ENCODE measurements at regions not wholly inside any gene's neighbourhood (a gene's known extent, or its start where the extent isn't known, plus 50 kb on each side); places are given as distances from the start of the nearest gene placed in this dataset.
"Not testable (repeated sequence)": the region's sequence is repeated elsewhere in the genome, so short reads cannot be mapped to it uniquely, and the experiment has no call there.

DNA sequence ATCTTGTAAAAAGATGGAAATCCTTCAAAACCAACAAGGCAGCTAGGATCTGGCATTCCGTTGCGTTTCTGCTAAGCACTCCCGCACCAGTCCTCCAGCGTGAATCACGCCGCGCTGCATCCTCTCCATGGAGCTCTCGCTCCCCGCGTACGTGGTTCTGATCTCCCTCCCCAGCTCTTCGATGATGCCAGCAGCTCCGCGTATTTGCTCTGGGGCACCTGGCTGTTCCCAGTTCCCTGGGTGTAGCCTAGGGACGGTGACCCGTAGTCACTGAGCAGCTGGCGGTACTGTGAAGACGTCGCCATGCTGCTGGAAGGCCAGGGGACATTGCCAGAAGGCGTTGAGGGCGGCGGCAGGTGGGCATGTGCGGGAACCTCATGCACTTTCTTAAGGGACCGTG lies 407.5 kb downstream of the RNF144A start:
- DNase-seq: no peak

- no peak for DNase-seq
These were observed 408.0 kb downstream of the RNF144A start for GRCh38 chr2:7325186-7325585.

DNA sequence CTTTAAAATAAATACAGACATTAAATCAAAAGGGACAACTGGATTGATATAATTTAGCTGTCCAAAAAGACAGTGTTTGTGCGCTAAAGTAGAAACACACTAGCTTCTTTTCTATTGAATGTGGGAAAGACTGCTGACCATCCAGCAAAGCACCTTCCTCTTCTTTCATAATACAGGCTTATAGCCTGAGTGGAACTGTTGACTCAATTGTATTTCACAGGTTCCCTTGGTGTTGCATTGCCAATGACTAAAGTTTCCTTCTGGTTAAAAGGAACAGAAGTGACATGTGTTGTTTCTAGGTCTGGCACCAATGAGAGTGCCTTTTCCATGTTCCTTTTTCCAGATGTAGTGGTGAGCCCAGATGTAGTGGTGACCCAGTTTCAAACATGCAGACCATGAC lies 412.3 kb downstream of the RNF144A start:
- DNase-seq: no peak

- no peak for DNase-seq
These were observed 416.1 kb downstream of the RNF144A start for GRCh38 chr2:7333189-7333765.

- DNase-seq: no peak
These were observed 416.8 kb downstream of the RNF144A start for GRCh38 chr2:7333960-7334493.

GRCh38 chr2:7338961-7339360 lies 421.7 kb downstream of the RNF144A start:
- DNase-seq: no peak

DNA sequence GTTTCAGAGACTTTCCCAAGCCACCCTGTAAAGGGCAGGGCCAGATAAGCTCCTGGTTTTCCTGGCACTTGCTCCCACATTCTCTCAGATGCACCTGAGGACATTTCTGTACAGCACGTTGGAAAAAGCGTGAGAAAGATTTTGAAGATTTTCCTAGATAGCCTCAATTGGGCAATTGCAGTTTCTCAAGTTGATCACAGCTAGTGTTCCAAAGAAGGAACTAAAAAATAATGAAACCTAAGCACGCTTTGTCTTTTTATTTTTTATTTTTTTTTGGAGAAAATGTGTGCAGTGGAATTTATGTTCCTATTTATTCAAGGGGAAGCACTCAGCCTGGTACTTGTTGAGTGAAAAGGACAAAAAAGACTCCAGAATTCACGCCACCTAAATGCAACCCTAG lies 429.1 kb downstream of the RNF144A start:
- no peak for DNase-seq

GRCh38 chr2:7348761-7349160 lies 431.5 kb downstream of the RNF144A start:
- DNase-seq: no peak

DNA sequence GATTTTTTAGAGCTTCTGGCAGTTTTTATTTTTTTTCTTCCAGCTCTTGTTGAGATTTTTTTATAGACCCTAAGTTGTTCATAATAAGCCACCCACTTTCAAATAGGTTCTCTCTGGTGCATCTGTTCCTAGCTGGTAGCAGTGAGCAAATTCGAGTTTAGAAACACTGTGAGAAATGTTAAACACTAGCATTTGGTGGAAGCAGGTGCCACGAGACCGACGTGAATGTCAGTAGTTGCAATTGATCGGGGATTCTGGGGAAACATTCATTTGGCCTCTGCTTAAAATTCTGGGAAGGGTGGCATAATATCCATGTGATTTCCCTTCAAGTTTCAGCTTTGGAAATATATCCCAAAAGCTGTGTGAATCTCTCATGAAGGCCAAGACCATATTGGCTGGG lies 435.0 kb downstream of the RNF144A start:
- DNase-seq: no peak

DNA sequence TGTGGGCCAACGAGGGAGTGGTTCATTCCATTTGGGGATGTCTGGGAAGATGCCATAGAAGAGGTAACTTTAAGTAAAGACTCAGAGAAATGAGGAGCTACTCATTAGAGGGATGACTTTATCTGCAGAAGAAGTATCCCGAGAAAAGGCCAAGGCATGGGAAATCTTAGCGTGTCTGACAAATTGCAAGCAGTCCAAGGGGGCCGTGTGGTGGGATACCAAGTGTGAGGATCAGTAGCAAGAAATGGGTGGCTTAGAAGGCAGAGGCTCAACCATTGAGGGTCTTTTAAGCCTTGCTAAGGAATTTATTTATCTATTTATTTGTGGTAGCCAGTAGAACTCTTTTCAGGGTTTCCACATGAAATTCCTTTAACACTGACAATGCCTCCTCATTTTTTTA lies 436.4 kb downstream of the RNF144A start:
- DNase-seq: no peak

- DNase-seq: no peak
These were observed 438.6 kb downstream of the RNF144A start for GRCh38 chr2:7355781-7356180.

DNA sequence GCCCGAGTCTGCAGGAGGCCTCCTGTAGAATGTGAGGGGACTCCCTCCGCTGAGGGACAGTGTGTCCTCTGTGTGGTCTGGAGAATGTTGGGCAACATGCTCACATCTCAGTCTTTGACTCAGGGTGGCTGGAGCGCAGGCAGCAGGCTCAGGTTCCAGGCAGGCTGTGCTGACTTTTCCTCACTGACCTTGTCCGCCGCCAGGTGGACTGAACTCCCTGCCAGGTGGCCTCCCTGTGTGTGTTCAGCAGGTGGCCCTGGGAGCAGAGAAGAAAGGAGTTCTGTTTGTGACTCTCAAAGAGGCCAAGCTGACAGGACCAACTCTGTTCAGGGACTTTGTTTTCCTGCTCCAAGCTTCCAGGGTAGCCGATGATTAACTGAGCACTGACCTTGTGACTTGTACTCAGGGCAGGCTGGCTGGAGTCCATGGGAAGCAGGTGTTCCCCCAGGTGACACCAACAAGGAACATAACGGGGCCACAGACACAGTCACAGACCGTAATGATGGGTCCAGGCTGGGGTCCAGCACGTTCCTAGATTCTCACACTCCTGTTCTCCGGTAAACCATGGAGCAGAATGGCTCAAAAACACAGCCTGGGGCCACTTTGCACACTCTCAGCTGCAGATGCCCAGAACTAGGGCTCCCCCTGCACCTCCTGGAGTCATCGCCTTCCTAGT lies 439.8 kb downstream of the RNF144A start:
- DNase-seq: no peak

GRCh38 chr2:7357993-7358392 lies 440.8 kb downstream of the RNF144A start:
- no peak for DNase-seq

- DNase-seq: no peak
These were observed 441.7 kb downstream of the RNF144A start for GRCh38 chr2:7358865-7359447.

- DNase-seq: no peak
These were observed 446.7 kb downstream of the RNF144A start for GRCh38 chr2:7363906-7364305.

- DNase-seq: no peak
These were observed 451.0 kb downstream of the RNF144A start for GRCh38 chr2:7368211-7368610.

GRCh38 chr2:7373156-7373555 lies 455.9 kb downstream of the RNF144A start:
- DNase-seq: no peak

DNA sequence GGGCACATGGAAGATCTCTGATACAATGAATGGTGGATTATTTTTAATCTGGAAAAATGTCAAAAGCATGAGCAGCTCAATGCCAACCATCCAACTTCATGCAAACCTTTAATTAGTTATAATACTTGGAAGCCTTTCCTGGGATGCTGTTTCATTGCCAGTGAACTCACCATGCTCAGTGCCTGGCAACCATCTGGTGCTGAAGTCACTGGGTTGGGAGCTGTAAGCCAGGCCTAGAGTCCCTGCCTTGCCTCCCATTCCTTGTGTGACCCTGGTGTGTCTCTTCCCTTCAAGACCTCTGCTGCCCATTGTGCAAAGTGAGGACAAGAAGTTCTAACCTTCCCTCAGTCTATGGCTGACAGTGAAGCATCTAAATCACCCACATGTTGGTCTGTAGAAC lies 458.7 kb downstream of the RNF144A start:
- no peak for DNase-seq

- no peak for DNase-seq
These were observed 460.8 kb downstream of the RNF144A start for GRCh38 chr2:7377916-7378569.

DNA sequence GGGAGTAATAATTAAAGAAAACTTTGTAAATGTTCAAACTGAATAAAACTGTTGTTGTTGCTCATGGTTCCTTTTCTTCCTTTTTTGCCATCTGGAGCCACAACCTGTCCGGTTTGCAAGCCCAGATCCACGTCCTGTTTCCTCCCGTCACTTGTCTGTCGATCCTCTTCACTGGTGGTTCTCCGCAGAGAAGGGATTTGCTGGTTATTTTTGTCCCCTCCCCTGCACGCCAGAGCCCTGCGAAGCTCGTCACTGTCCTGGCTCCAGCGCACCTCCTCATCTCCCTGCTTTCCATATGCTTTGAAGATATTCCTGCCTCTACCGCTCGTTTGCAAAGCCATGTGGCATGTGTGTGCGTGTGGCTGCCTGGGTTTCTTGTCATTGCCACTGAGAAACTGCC lies 461.4 kb downstream of the RNF144A start:
- DNase-seq: no peak

- DNase-seq: no peak
These were observed 462.6 kb downstream of the RNF144A start for GRCh38 chr2:7379799-7380198.

GRCh38 chr2:7384773-7385349 lies 467.6 kb downstream of the RNF144A start:
- no peak for DNase-seq

GRCh38 chr2:7390311-7390710 lies 473.1 kb downstream of the RNF144A start:
- DNase-seq: not testable (repeated sequence)

All from activated CD4-positive, alpha-beta T cell treated with anti-CD3 and anti-CD28 coated beads, Interleukin-2, amount 50 U/mL, for 48 hours (primary cell).